ENCODE measurements at regions not wholly inside any gene's neighbourhood (a gene's known extent, or its start where the extent isn't known, plus 50 kb on each side); places are given as distances from the start of the nearest gene placed in this dataset.

GRCh38 chr10:117462424-117462792 lies 80.1 kb upstream of the EMX2 start:
- no peak overlapping the region for H3K27ac ChIP-seq (ENCODE audit: low read depth, low read length)
- DNase-seq, result peak; percentile 67
- no peak overlapping the region for H4K8ac ChIP-seq (ENCODE audit: low read depth, low read length)
- H3K27me3 ChIP-seq (ENCODE audit: insufficient read depth, low read length, poor library complexity), result no peaks in the 10 kb centered on the region
- H3K18ac ChIP-seq (ENCODE audit: low read length), result no peak overlapping the region
- no CpG with 5 or more reads among the region's 6 CpGs for WGBS (ENCODE audit: extremely low coverage, insufficient coverage, low lambda C conversion rate)
- H2BK120ac ChIP-seq (ENCODE audit: low read depth, low read length), result no peak overlapping the region
- H3K4ac ChIP-seq (ENCODE audit: low read depth, low read length), result no peak overlapping the region
- H3K4me2 ChIP-seq (ENCODE audit: low read length), result no peak overlapping the region
- no peaks in the 10 kb centered on the region for H3K79me2 ChIP-seq (ENCODE audit: control insufficient read depth, insufficient read depth, low read length)
- no peak overlapping the region for H2BK15ac ChIP-seq (replicated peaks; ENCODE audit: low read depth)
- peaks cover 2% of the 10 kb centered on the region for H3K4me1 ChIP-seq (ENCODE audit: control insufficient read depth, low read depth, low read length)
- H4K5ac ChIP-seq (ENCODE audit: low read length), result no peak overlapping the region
- no peak overlapping the region for H3K56ac ChIP-seq (ENCODE audit: low read length)
- H2AK5ac ChIP-seq (ENCODE audit: low read length), result no peak overlapping the region
- no peak overlapping the region for H3K4me3 ChIP-seq (ENCODE audit: low read length)
- no peaks in the 10 kb centered on the region for H3K36me3 ChIP-seq (ENCODE audit: control insufficient read depth, insufficient read depth, low read length)
- no peak overlapping the region for H2BK5ac ChIP-seq (ENCODE audit: low read length)
- no peak overlapping the region for H3K9ac ChIP-seq (ENCODE audit: low read length)
- H3K79me1 ChIP-seq (ENCODE audit: low read length), result no peaks in the 10 kb centered on the region
- no peak overlapping the region for H3K23ac ChIP-seq (ENCODE audit: low read length)

- Histone ChIP-seq H3K23ac (ENCODE audit: low read length) (no peak overlapping the region), H2BK120ac (ENCODE audit: low read depth, low read length) (no peak overlapping the region), H3K4me2 (ENCODE audit: low read length) (no peak overlapping the region), H3K56ac (ENCODE audit: low read length) (no peak overlapping the region), H3K18ac (ENCODE audit: low read length) (no peak overlapping the region), H3K36me3 (ENCODE audit: control insufficient read depth, insufficient read depth, low read length) (no peaks in the 10 kb centered on the region), H3K4me1 (ENCODE audit: control insufficient read depth, low read depth, low read length) (peaks cover 5% of the 10 kb centered on the region), H3K4ac (ENCODE audit: low read depth, low read length) (no peak overlapping the region), H2BK15ac (replicated peaks; ENCODE audit: low read depth) (no peak overlapping the region), H2AK5ac (ENCODE audit: low read length) (no peak overlapping the region), H3K79me1 (ENCODE audit: low read length) (no peaks in the 10 kb centered on the region), H2BK5ac (ENCODE audit: low read length) (no peak overlapping the region), H3K79me2 (ENCODE audit: control insufficient read depth, insufficient read depth, low read length) (no peaks in the 10 kb centered on the region), H3K4me3 (ENCODE audit: low read length) (no peak overlapping the region), H3K9ac (ENCODE audit: low read length) (no peak overlapping the region), H3K27ac (ENCODE audit: low read depth, low read length) (no peak overlapping the region), H4K8ac (ENCODE audit: low read depth, low read length) (no peak overlapping the region), H3K27me3 (ENCODE audit: insufficient read depth, low read length, poor library complexity) (no peaks in the 10 kb centered on the region), H4K5ac (ENCODE audit: low read length) (no peak overlapping the region)
- WGBS (ENCODE audit: extremely low coverage, insufficient coverage, low lambda C conversion rate), result no CpG with 5 or more reads among the region's 7 CpGs
- peak; percentile 72 for DNase-seq
Observed at GRCh38 chr10:117461766-117462423, 80.7 kb upstream of the EMX2 start.

- Histone ChIP-seq H3K4me3 (ENCODE audit: low read length) (no peak overlapping the region), H3K18ac (ENCODE audit: low read length) (no peak overlapping the region), H3K79me2 (ENCODE audit: control insufficient read depth, insufficient read depth, low read length) (no peaks in the 10 kb centered on the region), H3K4me1 (ENCODE audit: control insufficient read depth, low read depth, low read length) (peaks cover 5% of the 10 kb centered on the region), H2BK120ac (ENCODE audit: low read depth, low read length) (no peak overlapping the region), H2BK5ac (ENCODE audit: low read length) (no peak overlapping the region), H4K5ac (ENCODE audit: low read length) (no peak overlapping the region), H3K4ac (ENCODE audit: low read depth, low read length) (no peak overlapping the region), H3K27ac (ENCODE audit: low read depth, low read length) (no peak overlapping the region), H3K56ac (ENCODE audit: low read length) (no peak overlapping the region), H2AK5ac (ENCODE audit: low read length) (no peak overlapping the region), H3K27me3 (ENCODE audit: insufficient read depth, low read length, poor library complexity) (no peaks in the 10 kb centered on the region), H4K8ac (ENCODE audit: low read depth, low read length) (no peak overlapping the region), H3K9ac (ENCODE audit: low read length) (no peak overlapping the region), H3K23ac (ENCODE audit: low read length) (no peak overlapping the region), H3K79me1 (ENCODE audit: low read length) (no peaks in the 10 kb centered on the region), H3K36me3 (ENCODE audit: control insufficient read depth, insufficient read depth, low read length) (no peaks in the 10 kb centered on the region), H3K4me2 (ENCODE audit: low read length) (no peak overlapping the region), H2BK15ac (replicated peaks; ENCODE audit: low read depth) (no peak overlapping the region)
- WGBS (ENCODE audit: extremely low coverage, insufficient coverage, low lambda C conversion rate), result no CpG with 5 or more reads among the region's 7 CpGs
- DNase-seq, result no peak
Observed at GRCh38 chr10:117460846-117461765, 81.4 kb upstream of the EMX2 start.

GRCh38 chr10:117458571-117458970 lies 83.3 kb upstream of the PDZD8 start:
- Histone ChIP-seq H3K79me1 (ENCODE audit: low read length) (no peaks in the 10 kb centered on the region), H2BK5ac (ENCODE audit: low read length) (no peak overlapping the region), H3K4ac (ENCODE audit: low read depth, low read length) (no peak overlapping the region), H3K9ac (ENCODE audit: low read length) (no peak overlapping the region), H3K4me2 (ENCODE audit: low read length) (no peak overlapping the region), H3K36me3 (ENCODE audit: control insufficient read depth, insufficient read depth, low read length) (no peaks in the 10 kb centered on the region), H3K27me3 (ENCODE audit: insufficient read depth, low read length, poor library complexity) (no peaks in the 10 kb centered on the region), H4K8ac (ENCODE audit: low read depth, low read length) (no peak overlapping the region), H3K79me2 (ENCODE audit: control insufficient read depth, insufficient read depth, low read length) (no peaks in the 10 kb centered on the region), H3K56ac (ENCODE audit: low read length) (no peak overlapping the region), H3K23ac (ENCODE audit: low read length) (no peak overlapping the region), H2BK120ac (ENCODE audit: low read depth, low read length) (no peak overlapping the region), H4K5ac (ENCODE audit: low read length) (no peak overlapping the region), H2AK5ac (ENCODE audit: low read length) (no peak overlapping the region), H3K4me1 (ENCODE audit: control insufficient read depth, low read depth, low read length) (peaks cover 5% of the 10 kb centered on the region), H3K18ac (ENCODE audit: low read length) (no peak overlapping the region), H2BK15ac (replicated peaks; ENCODE audit: low read depth) (no peak overlapping the region), H3K4me3 (ENCODE audit: low read length) (no peak overlapping the region), H3K27ac (ENCODE audit: low read depth, low read length) (no peak overlapping the region)
- WGBS (ENCODE audit: extremely low coverage, insufficient coverage, low lambda C conversion rate), result no CpG with 5 or more reads among the region's 4 CpGs
- DNase-seq, result no peak

- H2BK5ac ChIP-seq (ENCODE audit: low read length), result no peak overlapping the region
- H3K23ac ChIP-seq (ENCODE audit: low read length), result peak overlapping the region; percentile 19
- H3K27me3 ChIP-seq (ENCODE audit: insufficient read depth, low read length, poor library complexity), result no peaks in the 10 kb centered on the region
- H4K5ac ChIP-seq (ENCODE audit: low read length), result no peak overlapping the region
- no peak overlapping the region for H3K4ac ChIP-seq (ENCODE audit: low read depth, low read length)
- H3K9ac ChIP-seq (ENCODE audit: low read length), result no peak overlapping the region
- no peaks in the 10 kb centered on the region for H3K79me2 ChIP-seq (ENCODE audit: control insufficient read depth, insufficient read depth, low read length)
- no peaks in the 10 kb centered on the region for H3K79me1 ChIP-seq (ENCODE audit: low read length)
- no peak overlapping the region for H2BK120ac ChIP-seq (ENCODE audit: low read depth, low read length)
- H2BK15ac ChIP-seq (replicated peaks; ENCODE audit: low read depth), result no peak overlapping the region
- no peak overlapping the region for H3K4me3 ChIP-seq (ENCODE audit: low read length)
- no peaks in the 10 kb centered on the region for H3K36me3 ChIP-seq (ENCODE audit: control insufficient read depth, insufficient read depth, low read length)
- WGBS (ENCODE audit: extremely low coverage, insufficient coverage, low lambda C conversion rate), result no CpG with 5 or more reads among the region's 8 CpGs
- peak overlapping the region; percentile 44 for H3K56ac ChIP-seq (ENCODE audit: low read length)
- no peak overlapping the region for H3K4me2 ChIP-seq (ENCODE audit: low read length)
- H3K27ac ChIP-seq (ENCODE audit: low read depth, low read length), result no peak overlapping the region
- no peak overlapping the region for H2AK5ac ChIP-seq (ENCODE audit: low read length)
- DNase-seq, result peak; percentile 55
- H4K8ac ChIP-seq (ENCODE audit: low read depth, low read length), result no peak overlapping the region
- peaks cover 5% of the 10 kb centered on the region for H3K4me1 ChIP-seq (ENCODE audit: control insufficient read depth, low read depth, low read length)
- no peak overlapping the region for H3K18ac ChIP-seq (ENCODE audit: low read length)
Observed at GRCh38 chr10:117457932-117458331, 82.7 kb upstream of the PDZD8 start.

All from mesendoderm (in vitro differentiated cells).